ENCODE measurements at regions not wholly inside any gene's neighbourhood (a gene's known extent, or its start where the extent isn't known, plus 50 kb on each side); places are given as distances from the start of the nearest gene placed in this dataset.

- Histone ChIP-seq H3K4me3 (ENCODE audit: low read length) (no peak overlapping the region), H3K4me2 (ENCODE audit: low read depth, low read length) (no peak overlapping the region), H3F3A (ENCODE audit: insufficient read depth, low read length) (no peaks in the 10 kb centered on the region), H3K27ac (ENCODE audit: low read length) (no peak overlapping the region), H3K9me3 (replicated peaks; ENCODE audit: insufficient read depth, low read length) (no peaks in the 10 kb centered on the region), H3K27me3 (replicated peaks; ENCODE audit: insufficient read depth, low read length) (no peaks in the 10 kb centered on the region), H3K79me2 (ENCODE audit: low read length) (no peaks in the 10 kb centered on the region), H3K9ac (ENCODE audit: low read length) (no peak overlapping the region), H3K4me1 (ENCODE audit: low read length) (no peaks in the 10 kb centered on the region), H3K9me2 (replicated peaks; ENCODE audit: insufficient read depth, low read length) (no peaks in the 10 kb centered on the region), H2AFZ (ENCODE audit: low read length) (no peak overlapping the region), H4K20me1 (ENCODE audit: insufficient read depth, low read length) (no peaks in the 10 kb centered on the region), H3K36me3 (replicated peaks; ENCODE audit: insufficient read depth, low read length) (no peaks in the 10 kb centered on the region)
- DNase-seq: no peak
- TF ChIP-seq EZH2 (optimal IDR thresholded peaks at IDR 0.05; ENCODE audit: low read depth, low read length) (no peak), EZH2phosphoT487 (IDR thresholded peaks at IDR 0.05; ENCODE audit: low read length) (no peak)
- TF ChIP-seq, protein P1, sequence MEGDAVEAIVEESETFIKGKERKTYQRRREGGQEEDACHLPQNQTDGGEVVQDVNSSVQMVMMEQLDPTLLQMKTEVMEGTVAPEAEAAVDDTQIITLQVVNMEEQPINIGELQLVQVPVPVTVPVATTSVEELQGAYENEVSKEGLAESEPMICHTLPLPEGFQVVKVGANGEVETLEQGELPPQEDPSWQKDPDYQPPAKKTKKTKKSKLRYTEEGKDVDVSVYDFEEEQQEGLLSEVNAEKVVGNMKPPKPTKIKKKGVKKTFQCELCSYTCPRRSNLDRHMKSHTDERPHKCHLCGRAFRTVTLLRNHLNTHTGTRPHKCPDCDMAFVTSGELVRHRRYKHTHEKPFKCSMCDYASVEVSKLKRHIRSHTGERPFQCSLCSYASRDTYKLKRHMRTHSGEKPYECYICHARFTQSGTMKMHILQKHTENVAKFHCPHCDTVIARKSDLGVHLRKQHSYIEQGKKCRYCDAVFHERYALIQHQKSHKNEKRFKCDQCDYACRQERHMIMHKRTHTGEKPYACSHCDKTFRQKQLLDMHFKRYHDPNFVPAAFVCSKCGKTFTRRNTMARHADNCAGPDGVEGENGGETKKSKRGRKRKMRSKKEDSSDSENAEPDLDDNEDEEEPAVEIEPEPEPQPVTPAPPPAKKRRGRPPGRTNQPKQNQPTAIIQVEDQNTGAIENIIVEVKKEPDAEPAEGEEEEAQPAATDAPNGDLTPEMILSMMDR (IDR thresholded peaks at IDR 0.05; ENCODE audit: low read length): no peak
These were observed 158.1 kb downstream of the DDX1 start for GRCh38 chr2:15749460-15750432.

DNA sequence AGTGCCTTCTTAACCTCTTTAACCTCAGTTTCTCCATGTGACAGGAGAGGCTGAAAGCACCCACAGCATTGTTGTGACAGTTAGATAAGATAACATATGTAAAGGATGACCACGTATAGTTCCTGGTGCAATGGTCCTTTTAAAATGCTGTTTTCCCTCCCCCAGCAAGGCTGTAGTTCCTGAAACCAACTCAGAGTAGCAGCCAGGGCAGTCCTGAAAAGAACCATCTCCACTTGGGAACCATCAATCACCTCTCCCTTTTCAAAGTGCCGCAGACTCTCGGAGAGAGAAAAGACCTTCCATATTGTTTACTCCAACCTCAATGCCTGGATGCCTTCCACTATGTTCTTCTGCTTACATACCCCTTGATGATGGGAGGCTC is 158.8 kb downstream of the DDX1 start:
- no peaks in the 10 kb centered on the region for H3K27me3 ChIP-seq (replicated peaks; ENCODE audit: insufficient read depth, low read length)
- no peaks in the 10 kb centered on the region for H3K4me1 ChIP-seq (ENCODE audit: low read length)
- H3K4me2 ChIP-seq (ENCODE audit: low read depth, low read length): no peak overlapping the region
- H3K36me3 ChIP-seq (replicated peaks; ENCODE audit: insufficient read depth, low read length): no peaks in the 10 kb centered on the region
- no peak overlapping the region for H3K9ac ChIP-seq (ENCODE audit: low read length)
- no peak overlapping the region for H3K27ac ChIP-seq (ENCODE audit: low read length)
- H3K4me3 ChIP-seq (ENCODE audit: low read length): no peak overlapping the region
- TF ChIP-seq, protein P1 (IDR thresholded peaks at IDR 0.05; ENCODE audit: low read length): no peak
- no peak for TF ChIP-seq EZH2 (optimal IDR thresholded peaks at IDR 0.05; ENCODE audit: low read depth, low read length)
- TF ChIP-seq EZH2phosphoT487 (IDR thresholded peaks at IDR 0.05; ENCODE audit: low read length): no peak
- H2AFZ ChIP-seq (ENCODE audit: low read length): no peak overlapping the region
- no peaks in the 10 kb centered on the region for H3K79me2 ChIP-seq (ENCODE audit: low read length)
- H3K9me2 ChIP-seq (replicated peaks; ENCODE audit: insufficient read depth, low read length): no peaks in the 10 kb centered on the region
- DNase-seq: no peak
- no peaks in the 10 kb centered on the region for H3K9me3 ChIP-seq (replicated peaks; ENCODE audit: insufficient read depth, low read length)
- no peaks in the 10 kb centered on the region for H4K20me1 ChIP-seq (ENCODE audit: insufficient read depth, low read length)
- H3F3A ChIP-seq (ENCODE audit: insufficient read depth, low read length): no peaks in the 10 kb centered on the region

- TF ChIP-seq EZH2phosphoT487 (IDR thresholded peaks at IDR 0.05; ENCODE audit: low read length): no peak
- Histone ChIP-seq H3K9ac (ENCODE audit: low read length) (no peak overlapping the region), H3K27me3 (replicated peaks; ENCODE audit: insufficient read depth, low read length) (no peaks in the 10 kb centered on the region), H2AFZ (ENCODE audit: low read length) (no peak overlapping the region), H3K9me2 (replicated peaks; ENCODE audit: insufficient read depth, low read length) (no peaks in the 10 kb centered on the region), H3K9me3 (replicated peaks; ENCODE audit: insufficient read depth, low read length) (no peaks in the 10 kb centered on the region), H3K4me1 (ENCODE audit: low read length) (no peaks in the 10 kb centered on the region), H3F3A (ENCODE audit: insufficient read depth, low read length) (no peaks in the 10 kb centered on the region), H3K4me3 (ENCODE audit: low read length) (no peak overlapping the region), H3K4me2 (ENCODE audit: low read depth, low read length) (no peak overlapping the region), H3K36me3 (replicated peaks; ENCODE audit: insufficient read depth, low read length) (no peaks in the 10 kb centered on the region), H3K27ac (ENCODE audit: low read length) (no peak overlapping the region), H3K79me2 (ENCODE audit: low read length) (no peaks in the 10 kb centered on the region), H4K20me1 (ENCODE audit: insufficient read depth, low read length) (no peaks in the 10 kb centered on the region)
- DNase-seq: no peak
These were observed 159.2 kb downstream of the DDX1 start for GRCh38 chr2:15750822-15751329.

DNA sequence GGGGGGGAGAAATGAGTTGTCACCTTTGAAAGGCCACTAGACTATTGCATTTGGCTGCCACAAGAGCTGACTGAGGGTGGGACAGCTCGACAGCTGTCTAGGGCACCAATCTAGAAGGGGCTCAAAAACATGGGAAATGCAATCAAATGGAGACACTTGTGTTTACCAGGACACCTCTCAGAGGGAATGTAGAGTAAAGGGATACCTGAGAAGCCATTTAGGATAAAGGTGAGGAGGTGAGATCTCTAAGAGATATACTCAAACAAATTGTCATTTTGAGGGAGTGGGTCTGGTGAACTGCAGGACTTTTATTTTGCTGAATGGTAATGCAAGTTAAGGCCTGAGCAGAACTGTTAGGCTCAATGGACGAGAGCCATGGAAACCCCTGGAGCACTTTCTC is 159.8 kb downstream of the DDX1 start:
- no peaks in the 10 kb centered on the region for H3K36me3 ChIP-seq (replicated peaks; ENCODE audit: insufficient read depth, low read length)
- no peaks in the 10 kb centered on the region for H3F3A ChIP-seq (ENCODE audit: insufficient read depth, low read length)
- no peak overlapping the region for H3K27ac ChIP-seq (ENCODE audit: low read length)
- H3K9me2 ChIP-seq (replicated peaks; ENCODE audit: insufficient read depth, low read length): no peaks in the 10 kb centered on the region
- TF ChIP-seq EZH2 (optimal IDR thresholded peaks at IDR 0.05; ENCODE audit: low read depth, low read length): no peak
- TF ChIP-seq EZH2phosphoT487 (IDR thresholded peaks at IDR 0.05; ENCODE audit: low read length): no peak
- TF ChIP-seq, protein P1 (IDR thresholded peaks at IDR 0.05; ENCODE audit: low read length): no peak
- H3K9ac ChIP-seq (ENCODE audit: low read length): no peak overlapping the region
- H3K4me2 ChIP-seq (ENCODE audit: low read depth, low read length): no peak overlapping the region
- DNase-seq: no peak
- no peaks in the 10 kb centered on the region for H3K27me3 ChIP-seq (replicated peaks; ENCODE audit: insufficient read depth, low read length)
- no peaks in the 10 kb centered on the region for H3K9me3 ChIP-seq (replicated peaks; ENCODE audit: insufficient read depth, low read length)
- no peak overlapping the region for H2AFZ ChIP-seq (ENCODE audit: low read length)
- no peaks in the 10 kb centered on the region for H3K4me1 ChIP-seq (ENCODE audit: low read length)
- H4K20me1 ChIP-seq (ENCODE audit: insufficient read depth, low read length): no peaks in the 10 kb centered on the region
- no peak overlapping the region for H3K4me3 ChIP-seq (ENCODE audit: low read length)
- no peaks in the 10 kb centered on the region for H3K79me2 ChIP-seq (ENCODE audit: low read length)
